ENCODE measurements at regions not wholly inside any gene's neighbourhood (a gene's known extent, or its start where the extent isn't known, plus 50 kb on each side); places are given as distances from the start of the nearest gene placed in this dataset.

- H3K27me3 ChIP-seq (ENCODE audit: insufficient read depth, low read depth) = peaks cover 49% of the 10 kb centered on the region
- intact Hi-C loops (cut with micrococcal nuclease; ENCODE audit: unreplicated experiment) = no loop called here
- no peak for DNase-seq
- ChIA-PET POLR2A (ENCODE audit: unreplicated experiment) (no interaction called here), CTCF (no interaction called here)
- H3K4me3 ChIP-seq = no peak overlapping the region
- H3K4me1 ChIP-seq (replicated peaks; ENCODE audit: insufficient read depth) = no peaks in the 10 kb centered on the region
- H3F3A ChIP-seq (ENCODE audit: insufficient read depth, low read depth) = peaks cover 6% of the 10 kb centered on the region
- H3K36me3 ChIP-seq (ENCODE audit: low read depth) = no peaks in the 10 kb centered on the region
- no peak overlapping the region for H3K27ac ChIP-seq
- no TSS peak for BruUV-seq (replicated peaks)
- TF ChIP-seq CTCF (conservative IDR thresholded peaks at IDR 0.05) = no peak
- TF ChIP-seq EZH2 (IDR thresholded peaks at IDR 0.05; ENCODE audit: low read depth) = no peak
- peaks cover 11% of the 10 kb centered on the region for H3K9me3 ChIP-seq (ENCODE audit: insufficient read depth, low read depth)
- H3K4me2 ChIP-seq = no peak overlapping the region
- H4K20me1 ChIP-seq (ENCODE audit: insufficient read depth) = no peaks in the 10 kb centered on the region
- H2AFZ ChIP-seq = no peak overlapping the region
- no peaks in the 10 kb centered on the region for H3K9me2 ChIP-seq (ENCODE audit: insufficient read depth)
- no peaks in the 10 kb centered on the region for H3K79me2 ChIP-seq (ENCODE audit: low read depth)
Observed at GRCh38 chr5:3320317-3320875, 275.2 kb upstream of the IRX1 start.

- H3K27ac ChIP-seq = no peak overlapping the region
- no peaks in the 10 kb centered on the region for H3K4me1 ChIP-seq (replicated peaks; ENCODE audit: insufficient read depth)
- no peaks in the 10 kb centered on the region for H4K20me1 ChIP-seq (ENCODE audit: insufficient read depth)
- ChIA-PET CTCF (no interaction called here), POLR2A (ENCODE audit: unreplicated experiment) (no interaction called here)
- no peak for DNase-seq
- no peaks in the 10 kb centered on the region; the same call in 1 of the 2 replicates for H3F3A ChIP-seq (ENCODE audit: insufficient read depth, low read depth)
- H3K79me2 ChIP-seq (ENCODE audit: low read depth) = no peaks in the 10 kb centered on the region
- H3K4me3 ChIP-seq = no peak overlapping the region
- no peak overlapping the region for H3K4me2 ChIP-seq
- intact Hi-C loops (cut with micrococcal nuclease; ENCODE audit: unreplicated experiment) = no loop called here
- peaks cover 49% of the 10 kb centered on the region for H3K27me3 ChIP-seq (ENCODE audit: insufficient read depth, low read depth)
- no peak overlapping the region for H2AFZ ChIP-seq
- no peaks in the 10 kb centered on the region for H3K9me2 ChIP-seq (ENCODE audit: insufficient read depth)
- no peaks in the 10 kb centered on the region for H3K9me3 ChIP-seq (ENCODE audit: insufficient read depth, low read depth)
- no peaks in the 10 kb centered on the region for H3K36me3 ChIP-seq (ENCODE audit: low read depth)
- BruUV-seq (replicated peaks) = no TSS peak
- TF ChIP-seq CTCF (conservative IDR thresholded peaks at IDR 0.05) (no peak), EZH2 (IDR thresholded peaks at IDR 0.05; ENCODE audit: low read depth) (no peak)
Observed at GRCh38 chr5:3317051-3317795, 278.4 kb upstream of the IRX1 start.

GRCh38 chr5:3313569-3313968, 282.1 kb upstream of the IRX1 start:
- H4K20me1 ChIP-seq (ENCODE audit: insufficient read depth) = no peaks in the 10 kb centered on the region
- H3K9me2 ChIP-seq (ENCODE audit: insufficient read depth) = no peaks in the 10 kb centered on the region
- 0 out of 2 replicates have a peak, but pooled peaks cover 4% of the 10 kb centered on the region for H3K4me1 ChIP-seq (replicated peaks; ENCODE audit: insufficient read depth)
- POLR2A ChIA-PET (ENCODE audit: unreplicated experiment) = no interaction called here
- no peak overlapping the region for H2AFZ ChIP-seq
- H3K27me3 ChIP-seq (ENCODE audit: insufficient read depth, low read depth) = peaks cover 49% of the 10 kb centered on the region
- BruUV-seq (replicated peaks) = no TSS peak
- intact Hi-C loops (cut with micrococcal nuclease; ENCODE audit: unreplicated experiment) = no loop called here
- no peak for DNase-seq
- H3K4me3 ChIP-seq = no peak overlapping the region
- no peaks in the 10 kb centered on the region for H3K9me3 ChIP-seq (ENCODE audit: insufficient read depth, low read depth)
- H3K79me2 ChIP-seq (ENCODE audit: low read depth) = no peaks in the 10 kb centered on the region
- H3K36me3 ChIP-seq (ENCODE audit: low read depth) = no peaks in the 10 kb centered on the region
- H3K27ac ChIP-seq = no peak overlapping the region
- TF ChIP-seq EZH2 (IDR thresholded peaks at IDR 0.05; ENCODE audit: low read depth) (no peak), CTCF (conservative IDR thresholded peaks at IDR 0.05) (no peak)
- CTCF ChIA-PET = no interaction called here
- H3F3A ChIP-seq (ENCODE audit: insufficient read depth, low read depth) = no peaks in the 10 kb centered on the region
- no peak overlapping the region for H3K4me2 ChIP-seq
